GM18519 (cell line): ENCODE measurements at regions not wholly inside any gene's neighbourhood (a gene's known extent, or its start where the extent isn't known, plus 50 kb on each side); places are given as distances from the start of the nearest gene placed in this dataset.

Experiments used
- ATAC-seq: cut with Tn5 transposase; IDR thresholded peaks from one replicate; pipeline ENCODE4 v1.9.1; 2021; ENCODE audit warnings: mild to moderate bottlenecking, moderate library complexity; ENCODE audit not compliant: unreplicated experiment, low FRiP score

GRCh38 chr3:177976241-177976640, 560.0 kb upstream of the KCNMB2 start:
- no peak for ATAC-seq

- ATAC-seq, result no peak
Measured at GRCh38 chr3:177976866-177977265, 559.4 kb upstream of the KCNMB2 start.

GRCh38 chr3:177977381-177978158, 558.7 kb upstream of the KCNMB2 start:
- ATAC-seq, result no peak

GRCh38 chr3:177978946-177979345, 557.3 kb upstream of the KCNMB2 start:
- ATAC-seq, result no peak

- no peak for ATAC-seq
Measured at GRCh38 chr3:177979703-177980102, 556.5 kb upstream of the KCNMB2 start.

- ATAC-seq, result no peak
Measured at GRCh38 chr3:177981576-177981975, 554.7 kb upstream of the KCNMB2 start.

- peak; percentile 44 for ATAC-seq
Measured at GRCh38 chr3:177982034-177982433, 554.2 kb upstream of the KCNMB2 start.

- no peak for ATAC-seq
Measured at GRCh38 chr3:177983320-177983719, 552.9 kb upstream of the KCNMB2 start.

- no peak for ATAC-seq
Measured at GRCh38 chr3:177992993-177993970, 543.0 kb upstream of the KCNMB2 start.

- no peak for ATAC-seq
Measured at GRCh38 chr3:177994976-177995375, 541.3 kb upstream of the KCNMB2 start.

- ATAC-seq, result no peak
Measured at GRCh38 chr3:177995381-177996085, 540.7 kb upstream of the KCNMB2 start.

GRCh38 chr3:178001670-178002101, 534.5 kb upstream of the KCNMB2 start:
- peak; percentile 97 for ATAC-seq

GRCh38 chr3:178002113-178002512, 534.1 kb upstream of the KCNMB2 start:
- no peak for ATAC-seq

- no peak for ATAC-seq
Measured at GRCh38 chr3:178003756-178004155, 532.5 kb upstream of the KCNMB2 start.

- no peak for ATAC-seq
Measured at GRCh38 chr3:178005961-178006360, 530.3 kb upstream of the KCNMB2 start.

GRCh38 chr3:178010306-178010705, 525.9 kb upstream of the KCNMB2 start:
- no peak for ATAC-seq

- no peak for ATAC-seq
Measured at GRCh38 chr3:178019645-178020044, 516.6 kb upstream of the KCNMB2 start.

- no peak for ATAC-seq
Measured at GRCh38 chr3:178022599-178022998, 513.6 kb upstream of the KCNMB2 start.

GRCh38 chr3:178028933-178029332, 507.3 kb upstream of the KCNMB2 start:
- no peak for ATAC-seq

GRCh38 chr3:178036451-178037144, 499.6 kb upstream of the KCNMB2 start:
- no peak for ATAC-seq
